ENCODE measurements at regions not wholly inside any gene's neighbourhood (a gene's known extent, or its start where the extent isn't known, plus 50 kb on each side); places are given as distances from the start of the nearest gene placed in this dataset.

- no peak for DNase-seq (ENCODE audit: low read depth in 2 of 2)
Observed at GRCh38 chr4:22115262-22115661, 166.7 kb upstream of the KCNIP4 start.

GRCh38 chr4:22103768-22104167, 155.2 kb upstream of the KCNIP4 start:
- DNase-seq (ENCODE audit: low read depth in 2 of 2) = no peak

GRCh38 chr4:22099896-22100295, 151.3 kb upstream of the KCNIP4 start:
- no peak for DNase-seq (ENCODE audit: low read depth in 2 of 2)

- no peak for DNase-seq (ENCODE audit: low read depth in 2 of 2)
Observed at GRCh38 chr4:22097596-22097995, 149.0 kb upstream of the KCNIP4 start.

- no peak for DNase-seq (ENCODE audit: low read depth in 2 of 2)
Observed at GRCh38 chr4:22094217-22094616, 145.6 kb upstream of the KCNIP4 start.

DNA sequence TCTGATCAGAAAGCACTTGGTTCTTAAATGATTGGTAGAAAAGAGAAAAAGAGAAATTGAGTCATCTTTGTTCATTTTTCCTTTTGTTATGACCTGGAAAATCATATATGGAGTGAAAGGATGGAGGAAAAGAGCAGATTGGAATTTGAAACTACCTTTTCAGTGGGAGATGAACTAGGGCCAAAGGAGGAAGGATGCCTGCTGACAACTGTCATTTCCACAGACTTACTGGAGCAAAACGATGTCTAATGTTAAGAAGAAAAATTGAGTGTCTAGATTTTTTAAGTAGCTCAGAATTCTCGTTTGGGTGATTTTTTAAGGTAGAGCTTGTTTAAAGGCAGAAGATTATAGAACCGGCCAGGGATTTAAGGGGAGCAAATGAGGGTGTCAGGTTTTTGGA, 144.6 kb upstream of the KCNIP4 start:
- no peak for DNase-seq (ENCODE audit: low read depth in 2 of 2)

DNA sequence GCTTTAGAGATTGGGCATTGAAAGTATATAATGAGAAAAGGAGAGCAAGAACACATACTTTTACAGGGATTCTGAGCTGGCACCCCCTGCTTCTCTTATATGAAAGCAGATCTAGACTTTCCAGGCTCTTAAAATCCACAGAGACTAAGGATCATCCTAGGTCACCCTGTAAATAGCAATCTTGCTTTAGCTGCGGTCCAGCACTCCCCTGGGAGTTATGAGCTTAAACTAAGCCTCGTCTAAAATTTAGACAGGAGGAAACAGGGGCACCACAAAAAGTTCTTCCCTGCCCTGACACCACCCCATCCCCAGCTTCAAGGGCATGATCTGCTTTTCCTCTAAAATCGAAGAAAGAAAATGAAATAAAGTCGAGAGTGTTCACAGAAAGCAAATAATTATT, 143.3 kb upstream of the KCNIP4 start:
- DNase-seq (ENCODE audit: low read depth in 2 of 2) = no peak

- DNase-seq (ENCODE audit: low read depth in 2 of 2) = no peak
Observed at GRCh38 chr4:22091352-22091717, 142.8 kb upstream of the KCNIP4 start.

DNA sequence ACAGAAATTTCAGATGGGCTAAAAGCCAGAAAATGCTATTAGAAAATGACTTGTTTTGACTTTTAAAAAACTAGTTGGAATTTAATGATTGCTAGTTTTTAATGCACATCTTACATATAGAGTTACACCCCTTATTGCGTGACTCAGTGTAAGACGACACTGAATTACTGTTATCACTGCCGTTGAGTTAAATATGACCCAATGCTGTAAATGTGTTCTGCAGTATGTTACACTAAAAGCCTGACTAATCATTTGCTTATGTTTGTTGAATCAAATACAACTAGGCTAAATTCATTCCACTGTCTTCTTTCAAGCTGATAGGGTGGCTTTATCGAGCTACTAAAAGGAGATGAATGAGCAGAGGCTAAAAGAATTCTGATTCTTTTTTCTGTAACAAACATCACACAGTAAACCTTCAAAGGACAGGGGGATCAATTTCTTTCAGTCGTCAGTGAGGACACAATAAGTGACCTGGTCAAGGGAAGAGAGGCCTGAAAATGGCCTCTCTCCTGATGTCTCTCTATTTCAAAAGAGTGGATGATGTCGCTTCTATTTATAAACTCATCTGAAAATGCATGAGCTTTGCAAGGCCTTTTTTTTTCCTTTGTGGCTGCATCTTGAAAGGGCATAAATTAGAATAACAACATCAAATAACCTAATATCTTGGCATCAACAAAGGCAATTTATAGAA, 142.2 kb upstream of the KCNIP4 start:
- no peak for DNase-seq (ENCODE audit: low read depth in 2 of 2)

GRCh38 chr4:22077571-22077970, 129.0 kb upstream of the KCNIP4 start:
- DNase-seq (ENCODE audit: low read depth in 2 of 2) = no peak

DNA sequence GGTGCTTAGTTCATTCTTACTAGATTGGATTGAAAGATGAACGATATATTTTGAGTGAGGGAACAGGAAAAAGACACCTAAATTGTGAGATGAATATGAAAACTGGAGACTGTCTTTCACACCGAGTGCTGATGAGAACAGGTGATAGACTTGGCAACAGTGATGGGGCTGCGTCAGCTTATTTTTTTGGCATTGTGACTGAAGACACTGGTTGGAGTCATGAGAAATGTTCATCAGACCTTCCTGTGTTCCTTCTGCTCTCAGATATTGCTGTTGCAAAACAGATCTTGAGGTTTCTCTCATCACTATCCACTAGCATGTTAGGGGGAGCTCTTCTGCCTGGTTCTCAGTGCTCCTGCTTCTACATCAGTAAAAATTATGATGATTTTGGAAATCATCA, 124.2 kb upstream of the KCNIP4 start:
- DNase-seq (ENCODE audit: low read depth in 2 of 2) = no peak

DNA sequence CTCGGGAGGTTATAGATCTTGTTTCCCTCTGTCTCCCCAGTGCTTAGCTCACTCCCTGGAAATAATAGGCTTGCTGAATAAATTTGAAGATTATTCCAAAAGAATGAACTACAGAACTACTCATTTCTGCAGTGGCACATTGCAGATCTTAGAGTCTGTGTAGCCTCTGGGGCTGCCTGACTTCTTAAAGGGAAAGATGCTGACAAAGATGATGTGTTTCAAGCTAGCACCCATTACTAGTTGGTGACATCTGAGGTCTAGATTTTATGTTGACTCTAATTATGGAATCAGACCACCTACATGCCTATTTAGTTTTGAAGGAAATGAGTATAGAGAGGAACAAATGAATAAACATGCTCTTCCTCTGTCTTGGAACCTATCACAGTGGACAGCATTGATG, 123.7 kb upstream of the KCNIP4 start:
- DNase-seq (ENCODE audit: low read depth in 2 of 2) = no peak

DNA sequence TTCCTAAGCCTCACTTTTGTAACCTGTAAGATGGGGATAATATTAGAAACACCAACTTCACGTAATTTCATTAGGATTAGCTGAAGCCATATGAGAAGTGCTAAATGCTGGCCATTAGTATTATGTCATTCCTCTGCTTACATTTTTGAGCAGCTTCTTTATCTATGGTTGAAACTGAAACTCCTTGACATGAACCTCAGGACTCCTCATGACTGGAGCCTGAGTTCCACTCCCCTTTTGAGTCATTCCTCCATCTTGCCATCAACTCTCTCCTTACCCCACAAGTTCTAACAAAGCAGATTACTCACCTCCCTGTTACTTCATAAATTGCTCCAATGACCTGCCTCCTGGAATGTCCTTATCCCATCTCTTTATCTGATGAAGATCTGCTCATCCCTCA, 123.2 kb upstream of the KCNIP4 start:
- DNase-seq (ENCODE audit: low read depth in 2 of 2) = no peak

DNA sequence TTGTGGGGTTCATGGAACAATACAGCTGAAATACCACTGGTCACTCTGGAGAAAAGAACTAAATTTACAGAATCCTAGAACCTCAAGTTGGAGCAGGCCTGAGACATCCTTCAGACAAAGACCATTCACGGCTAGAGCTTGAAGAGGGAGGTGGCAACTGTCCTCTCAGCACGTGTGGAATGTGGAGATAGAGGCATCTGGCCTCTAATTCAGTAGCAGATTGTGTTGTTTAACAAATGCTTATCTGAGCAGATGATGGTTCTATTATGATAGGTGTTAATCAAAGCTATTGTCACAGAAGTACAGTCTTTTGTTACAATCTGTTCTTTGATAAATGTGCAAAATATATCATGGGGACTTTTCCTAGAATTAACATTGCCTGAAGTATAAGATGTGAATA, 121.7 kb upstream of the KCNIP4 start:
- no peak for DNase-seq (ENCODE audit: low read depth in 2 of 2)

GRCh38 chr4:22063613-22064012, 115.0 kb upstream of the KCNIP4 start:
- no peak for DNase-seq (ENCODE audit: low read depth in 2 of 2)

GRCh38 chr4:22062676-22063075, 114.1 kb upstream of the KCNIP4 start:
- DNase-seq (ENCODE audit: low read depth in 2 of 2) = no peak

DNA sequence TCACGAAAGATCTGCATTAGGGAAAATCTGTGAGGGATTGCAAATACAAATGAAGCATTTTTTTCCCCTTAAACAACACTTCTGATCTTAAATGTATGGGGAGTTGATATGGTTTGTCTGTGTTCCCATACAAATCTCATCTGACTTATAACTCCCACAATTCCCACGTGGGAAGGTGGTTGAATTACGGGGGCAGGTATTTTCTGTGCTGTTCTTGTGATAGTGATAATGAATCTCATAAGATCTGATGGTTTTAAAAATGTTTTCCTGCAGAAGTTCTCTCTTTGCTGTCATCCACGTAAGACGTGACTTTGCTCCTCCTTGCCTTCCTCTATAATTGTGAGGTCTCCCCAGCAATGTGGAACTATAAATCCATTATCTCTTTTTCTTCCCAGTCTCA, 107.4 kb upstream of the KCNIP4 start:
- DNase-seq (ENCODE audit: low read depth in 2 of 2) = no peak

DNA sequence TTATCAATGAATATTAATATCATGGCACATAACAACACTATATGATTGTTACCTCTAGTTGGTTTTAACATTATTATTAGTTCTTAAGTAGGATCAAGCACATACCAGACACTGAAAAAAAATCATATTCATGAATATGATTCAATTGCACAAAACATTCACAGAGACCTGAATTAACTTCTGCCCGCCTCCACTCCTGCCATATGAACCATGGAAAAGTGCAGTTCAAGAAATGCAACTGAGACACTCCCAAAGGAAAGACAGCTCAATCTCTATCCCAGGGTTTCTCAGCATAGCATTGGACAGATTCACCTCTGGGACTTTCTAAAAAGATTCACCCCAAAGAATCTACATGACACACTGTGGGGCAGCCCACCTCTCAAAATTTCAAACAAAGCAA, 103.5 kb upstream of the KCNIP4 start:
- no peak for DNase-seq (ENCODE audit: low read depth in 2 of 2)

DNA sequence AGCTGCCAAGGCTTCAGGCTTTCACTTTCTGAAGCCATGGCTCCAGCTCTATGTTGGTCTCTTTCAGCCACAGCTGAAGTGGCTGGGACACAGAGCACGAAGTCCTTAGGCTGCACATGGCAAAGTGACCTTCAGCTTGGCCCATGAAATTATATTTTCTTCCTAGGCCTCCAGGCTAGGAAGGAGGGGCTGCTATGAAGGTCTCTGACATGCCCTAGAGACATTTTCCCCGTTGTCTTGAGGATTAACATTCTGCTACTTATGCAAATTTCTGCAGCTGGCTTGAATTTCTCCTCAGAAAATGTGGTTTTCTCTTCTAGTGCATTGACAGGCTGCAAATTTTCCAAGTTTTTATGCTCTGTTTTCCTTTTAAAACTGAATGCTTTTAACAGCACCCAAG, 99.8 kb upstream of the KCNIP4 start:
- no peak for DNase-seq (ENCODE audit: low read depth in 2 of 2)

GRCh38 chr4:22047793-22048192, 99.2 kb upstream of the KCNIP4 start:
- DNase-seq (ENCODE audit: low read depth in 2 of 2) = no peak

DNA sequence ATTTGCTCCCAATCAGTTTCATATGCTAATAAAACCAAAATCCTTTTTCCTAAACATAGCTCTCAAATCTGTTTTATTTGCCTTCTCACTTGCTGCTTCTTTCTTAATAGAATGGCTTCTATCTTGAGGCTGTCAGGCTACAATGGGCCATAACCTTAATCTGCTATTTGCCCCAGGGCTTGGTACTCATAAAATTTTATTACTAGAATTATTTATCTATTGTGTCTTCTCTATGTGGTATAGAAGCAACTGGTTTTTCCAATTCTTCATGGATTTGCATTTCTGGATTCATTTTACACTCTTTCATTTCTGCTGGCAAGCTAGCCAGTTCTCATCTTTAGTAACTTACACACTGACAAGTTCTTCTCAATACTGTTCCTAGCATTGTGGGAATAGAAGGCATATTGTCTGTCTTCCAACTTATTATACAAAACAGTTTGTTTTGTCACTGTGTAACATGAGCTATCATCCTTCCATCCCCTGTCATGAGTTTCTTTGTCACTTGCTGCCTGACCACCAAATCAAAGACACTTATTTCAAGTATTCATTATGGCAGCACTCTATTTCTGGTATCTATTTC, 96.6 kb upstream of the KCNIP4 start:
- no peak for DNase-seq (ENCODE audit: low read depth in 2 of 2)

- no peak for DNase-seq (ENCODE audit: low read depth in 2 of 2)
Observed at GRCh38 chr4:22031423-22031822, 82.9 kb upstream of the KCNIP4 start.

DNA sequence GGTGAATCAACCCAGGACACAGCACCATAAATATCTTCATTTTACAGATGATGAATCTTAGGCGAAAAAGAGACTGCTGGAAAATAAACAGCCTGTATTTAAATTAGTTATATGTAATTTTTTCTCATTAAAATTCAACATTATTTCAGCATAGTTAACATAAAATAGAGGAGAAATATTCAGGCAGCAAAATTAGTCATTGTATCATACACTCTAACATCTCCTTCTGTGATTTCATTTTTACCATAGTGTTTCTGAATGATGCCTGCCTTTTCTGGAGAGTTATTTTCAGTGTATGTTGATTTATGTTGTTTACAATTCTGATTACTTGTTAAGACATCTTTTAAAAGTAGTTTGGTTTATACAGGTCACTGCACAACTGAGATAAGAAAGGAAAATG, 82.3 kb upstream of the KCNIP4 start:
- DNase-seq (ENCODE audit: low read depth in 2 of 2) = no peak

DNA sequence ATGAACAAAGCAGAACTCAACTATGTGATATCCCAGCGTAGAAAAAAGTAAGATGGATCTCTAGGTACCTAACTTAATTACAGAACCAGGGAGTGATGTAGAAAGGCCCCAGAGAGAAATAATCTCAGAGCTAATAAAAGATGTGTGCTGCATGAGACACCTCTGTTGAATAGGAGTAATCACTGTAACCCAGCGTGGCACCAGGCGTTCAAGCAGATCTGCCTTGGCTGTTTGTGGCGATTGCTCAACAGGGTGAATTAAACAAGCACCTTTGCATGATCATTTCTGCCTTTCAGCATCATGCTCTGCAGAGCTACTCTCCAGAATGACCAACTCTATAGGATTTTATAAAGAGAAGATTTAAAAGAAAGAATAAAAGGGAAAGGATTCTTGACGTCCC, 81.7 kb upstream of the KCNIP4 start:
- no peak for DNase-seq (ENCODE audit: low read depth in 2 of 2)
